ENCODE measurements at regions not wholly inside any gene's neighbourhood (a gene's known extent, or its start where the extent isn't known, plus 50 kb on each side); places are given as distances from the start of the nearest gene placed in this dataset.
"Not testable (repeated sequence)": the region's sequence is repeated elsewhere in the genome, so short reads cannot be mapped to it uniquely, and the experiment has no call there.

DNA sequence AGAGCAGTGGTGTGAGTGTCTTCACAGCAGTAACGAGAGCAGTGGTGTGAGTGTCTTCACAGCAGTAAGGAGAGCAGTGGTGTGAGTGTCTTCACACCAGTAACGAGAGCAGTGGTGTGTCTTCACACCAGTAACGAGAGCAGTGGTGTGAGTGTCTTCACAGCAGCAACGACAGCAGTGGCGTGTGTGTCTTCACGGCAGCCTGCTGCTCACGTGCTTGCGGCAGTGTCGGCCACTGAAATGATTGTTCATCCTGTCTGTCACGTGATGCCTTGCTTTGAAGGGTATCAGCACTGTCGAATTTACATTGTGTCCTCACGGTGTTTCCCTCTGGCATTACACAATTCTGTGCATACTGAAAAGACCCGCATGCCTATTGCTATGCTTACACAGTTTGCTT lies 541.4 kb upstream of the SALL3 start:
- not testable (repeated sequence) for DNase-seq (ENCODE audit: low read depth)

DNA sequence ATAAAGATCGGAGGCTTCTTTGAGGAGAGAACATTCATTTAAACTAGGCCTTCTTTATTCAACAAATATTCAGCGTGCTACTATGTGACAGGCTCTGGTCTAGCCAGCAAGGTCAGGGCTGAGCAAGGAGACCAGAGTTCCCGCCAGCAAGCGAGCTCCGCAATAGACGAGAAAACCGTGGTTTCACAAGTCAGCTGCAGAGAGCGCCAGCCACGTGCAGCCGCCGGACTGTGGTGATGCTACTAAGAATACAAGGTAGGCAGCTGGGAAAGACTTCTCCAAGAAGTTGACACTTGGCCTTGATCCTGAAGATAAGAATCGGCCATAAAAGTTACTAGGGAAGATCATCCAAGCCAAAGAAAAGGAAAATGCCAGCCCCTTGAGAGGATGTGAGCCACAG lies 533.7 kb upstream of the SALL3 start:
- DNase-seq (ENCODE audit: low read depth), result no peak

DNA sequence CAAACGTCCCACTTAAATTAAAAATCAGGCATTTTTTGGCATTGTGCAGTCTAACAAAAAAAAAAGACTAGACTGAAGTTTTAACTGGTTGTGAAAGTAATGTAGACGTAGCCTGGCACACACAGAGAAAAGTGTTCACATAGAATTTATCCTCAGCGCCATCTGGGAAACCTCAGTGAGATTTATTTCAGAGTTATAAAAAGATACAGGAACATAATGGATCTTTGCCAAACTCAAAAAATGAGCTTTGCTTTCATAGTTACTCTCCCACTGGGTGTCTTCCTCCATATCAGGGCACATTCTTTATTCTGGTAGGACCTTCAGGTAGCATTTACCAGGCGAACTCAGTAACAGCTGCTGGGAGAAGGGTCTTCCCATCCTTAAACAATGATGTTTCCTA lies 532.4 kb upstream of the SALL3 start:
- DNase-seq (ENCODE audit: low read depth), result no peak

DNA sequence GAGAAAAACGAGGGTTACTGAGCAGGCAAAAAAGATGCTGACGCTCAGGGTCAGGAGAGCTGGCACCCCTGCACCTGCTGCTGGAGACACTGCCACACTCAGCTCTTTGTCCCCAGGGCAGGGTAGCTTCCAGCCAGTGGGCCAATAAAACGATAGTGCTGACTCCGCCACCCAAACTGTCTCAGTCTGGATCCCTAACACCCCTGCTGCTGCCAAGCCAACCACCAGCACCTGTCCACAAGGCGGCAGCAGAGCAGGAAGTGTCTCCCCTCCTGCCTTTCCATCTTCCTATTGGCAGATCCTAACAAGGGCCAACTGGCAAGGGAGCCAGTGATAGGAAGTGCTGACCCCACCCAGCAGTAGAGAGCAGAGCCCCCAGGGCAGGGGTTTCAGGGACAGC lies 531.5 kb upstream of the SALL3 start:
- DNase-seq (ENCODE audit: low read depth), result no peak

DNA sequence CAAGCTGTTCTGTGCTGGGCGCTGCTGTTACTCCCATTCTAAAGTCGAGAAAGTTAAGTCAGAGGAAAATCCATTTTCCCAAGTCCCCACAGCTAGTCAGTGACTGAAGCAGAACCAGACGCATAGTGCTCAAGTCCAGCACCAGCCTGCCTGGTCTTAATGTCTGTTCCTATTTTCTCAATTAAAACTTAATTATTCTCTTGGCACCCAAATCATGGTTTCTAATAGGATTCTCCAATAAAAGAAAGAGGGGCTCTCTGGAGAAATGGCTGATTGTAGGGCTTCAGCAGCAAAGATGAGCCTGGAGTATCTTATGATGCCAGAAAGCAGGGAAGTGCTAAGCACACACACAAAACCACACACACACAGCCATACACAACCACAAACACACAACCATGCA lies 531.0 kb upstream of the SALL3 start:
- no peak for DNase-seq (ENCODE audit: low read depth)

DNA sequence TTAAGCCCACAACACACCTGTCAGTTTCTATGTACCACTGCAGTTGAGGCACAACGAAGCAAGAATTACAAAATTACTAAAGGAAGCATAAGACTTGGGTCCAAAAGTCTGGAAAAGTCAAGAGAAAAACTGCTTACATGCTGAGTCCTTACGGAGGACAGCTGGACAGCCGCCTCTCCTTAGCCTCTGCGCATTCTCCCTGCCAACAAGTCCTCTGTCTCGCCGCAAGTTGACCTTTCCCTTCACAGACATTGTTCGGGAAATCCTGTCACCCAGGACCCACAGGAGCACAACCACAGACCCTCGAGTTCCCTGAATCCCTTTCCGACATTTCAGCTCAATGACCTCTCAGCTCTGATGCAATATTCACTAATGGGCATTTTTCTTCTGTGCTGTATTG lies 525.4 kb upstream of the SALL3 start:
- no peak for DNase-seq (ENCODE audit: low read depth)

DNA sequence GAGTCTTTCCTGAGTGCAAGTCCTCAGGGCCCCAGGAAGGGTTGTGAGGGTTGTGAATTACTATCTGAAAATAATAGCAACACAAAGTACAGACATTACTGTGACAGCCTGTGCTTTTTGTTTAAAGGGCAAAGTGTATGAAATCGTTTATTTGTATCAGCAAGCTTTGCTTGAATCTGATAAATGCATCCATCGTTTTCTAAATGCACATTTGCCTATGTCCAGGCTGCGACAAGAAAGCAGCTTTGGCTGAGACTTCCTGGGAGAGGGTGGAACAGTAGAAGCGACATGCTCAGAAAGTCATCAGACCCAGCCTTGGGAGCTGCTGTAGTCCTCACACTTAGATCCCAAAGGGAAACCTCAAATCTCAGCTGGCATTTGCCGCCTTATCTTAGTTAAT lies 524.2 kb upstream of the SALL3 start:
- no peak for DNase-seq (ENCODE audit: low read depth)

DNA sequence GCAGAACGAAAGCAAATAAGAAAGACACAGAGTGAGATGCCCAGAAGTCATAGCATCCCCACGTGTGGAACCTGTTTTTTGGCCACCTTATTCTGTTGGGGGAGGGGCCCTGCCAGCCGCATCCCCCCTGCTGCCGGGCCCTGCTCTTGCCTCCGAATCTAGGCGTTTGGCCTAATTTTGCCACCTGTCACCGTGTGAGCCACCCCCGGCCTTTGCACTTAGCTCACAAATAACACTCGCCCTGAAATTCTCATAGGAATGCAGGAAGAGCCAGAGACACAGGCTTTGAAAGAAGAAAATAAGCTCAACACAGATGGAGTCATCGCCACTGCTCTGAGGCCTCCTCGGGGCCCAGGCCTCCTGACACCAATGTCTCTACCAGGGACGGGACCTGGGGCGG lies 522.6 kb upstream of the SALL3 start:
- no peak for DNase-seq (ENCODE audit: low read depth)

DNA sequence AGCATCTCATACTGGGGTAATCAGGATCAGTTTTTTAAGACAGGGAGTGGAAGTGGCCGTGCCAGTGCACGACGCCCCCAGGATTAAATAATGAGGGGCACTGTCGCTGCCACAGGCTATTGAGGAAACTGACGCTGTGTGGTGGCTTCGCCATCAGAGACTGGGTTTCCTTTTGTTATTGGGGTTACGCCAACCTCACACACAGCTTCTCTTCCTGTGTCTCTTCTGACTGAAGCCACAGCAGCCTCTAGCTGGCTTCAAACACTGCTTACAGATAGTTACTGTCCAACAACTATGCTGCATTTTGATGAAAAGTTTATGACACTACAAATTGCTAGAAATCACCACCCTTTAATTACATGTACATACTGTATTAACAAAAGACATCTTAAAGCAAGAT lies 521.9 kb upstream of the SALL3 start:
- DNase-seq (ENCODE audit: low read depth), result no peak

DNA sequence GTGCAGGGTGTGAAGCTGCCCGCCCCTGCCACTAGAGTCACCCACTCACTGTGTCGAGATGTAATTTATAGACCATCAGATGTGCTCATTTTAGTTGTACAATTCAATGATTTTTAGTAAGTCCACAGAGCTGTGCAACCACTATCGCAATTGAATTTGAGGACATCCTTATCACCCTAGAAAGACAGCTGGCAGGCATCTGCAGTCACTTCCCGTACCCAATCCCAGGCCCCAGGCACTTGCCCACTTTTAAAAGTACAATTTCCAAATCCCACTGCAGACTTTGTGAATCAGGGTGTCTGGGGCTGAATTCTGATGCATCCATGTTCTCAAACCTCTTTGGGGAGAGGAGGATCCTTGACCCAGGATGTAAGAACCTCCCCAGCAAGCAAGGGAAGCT lies 521.3 kb upstream of the SALL3 start:
- DNase-seq (ENCODE audit: low read depth), result no peak

DNA sequence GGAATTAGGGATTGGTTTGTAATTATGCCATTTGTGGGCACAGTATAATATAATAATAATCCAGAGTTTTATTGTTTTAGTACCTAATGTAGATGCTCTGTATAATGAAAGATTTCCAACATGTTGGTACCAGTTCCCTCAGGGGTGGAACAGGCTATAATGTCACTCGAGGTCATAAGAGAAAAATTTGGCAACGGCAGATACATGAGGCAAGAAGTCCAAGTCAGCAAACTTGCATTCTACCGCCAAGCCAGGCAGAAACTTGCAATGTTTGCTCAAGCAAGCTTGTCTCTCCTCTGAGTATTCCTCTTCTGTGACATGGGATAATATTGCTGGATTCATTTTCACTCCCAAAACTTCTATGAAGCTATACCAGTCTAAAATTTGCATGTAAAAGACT lies 520.0 kb upstream of the SALL3 start:
- DNase-seq (ENCODE audit: low read depth), result no peak

DNA sequence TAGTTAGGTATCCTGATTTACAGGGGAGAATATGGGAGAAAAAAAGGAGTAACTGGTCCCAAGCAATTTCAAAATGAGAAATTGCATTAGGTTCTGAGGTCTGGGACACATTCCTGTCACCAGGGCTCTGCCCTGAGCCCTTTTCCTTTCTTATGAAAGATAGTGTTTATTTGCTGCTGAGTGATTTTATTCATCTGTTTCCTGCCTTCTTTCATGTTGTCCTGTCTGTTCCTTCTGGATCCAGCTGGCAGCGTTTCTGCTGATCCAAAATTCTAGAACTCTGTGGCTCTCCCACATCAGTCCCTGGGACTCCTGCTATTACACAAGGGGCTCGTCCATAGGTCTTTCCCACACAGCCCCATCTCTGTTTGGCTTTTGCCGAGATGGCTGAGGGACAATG lies 519.1 kb upstream of the SALL3 start:
- DNase-seq (ENCODE audit: low read depth), result no peak

DNA sequence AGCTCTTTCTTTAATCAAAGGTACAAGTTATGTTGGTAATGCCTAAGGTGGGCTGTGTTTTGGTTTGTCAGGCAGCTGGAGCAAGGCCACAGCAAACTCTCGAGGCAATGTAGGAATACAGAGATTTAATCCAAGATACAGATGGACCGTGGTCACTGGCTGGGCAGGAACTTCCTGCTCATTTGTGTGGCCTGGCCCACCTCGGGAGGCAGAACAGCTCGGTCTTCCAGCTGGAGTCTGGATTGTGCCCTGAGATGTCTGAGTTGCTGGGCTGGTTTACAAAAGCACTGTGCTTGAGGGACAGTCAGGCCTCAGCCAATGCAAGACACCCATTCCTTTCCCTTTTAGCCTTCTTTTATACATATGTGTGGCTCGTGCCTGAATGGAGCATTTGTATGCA lies 506.1 kb upstream of the SALL3 start:
- DNase-seq (ENCODE audit: low read depth), result no peak

DNA sequence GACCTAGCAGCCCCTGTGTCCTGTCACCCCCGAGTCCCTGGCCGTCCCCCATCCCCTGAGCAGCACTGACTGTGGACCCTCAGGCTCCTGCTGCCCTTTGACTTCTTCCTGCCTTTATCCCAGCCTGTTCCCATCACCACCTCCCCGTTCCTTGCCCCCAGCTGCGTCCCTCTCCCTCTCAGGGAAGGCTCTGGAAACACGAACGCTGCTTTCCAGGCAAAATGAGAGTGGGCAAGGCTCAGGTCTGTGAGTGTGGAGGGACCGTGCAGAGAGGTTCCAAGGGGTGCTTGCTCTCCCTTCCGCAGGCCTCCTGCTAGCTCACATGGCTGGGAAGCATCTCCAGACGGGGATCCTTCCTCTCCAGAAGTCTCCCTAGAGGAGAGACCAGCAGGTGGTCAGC lies 501.8 kb upstream of the SALL3 start:
- DNase-seq (ENCODE audit: low read depth), result no peak

DNA sequence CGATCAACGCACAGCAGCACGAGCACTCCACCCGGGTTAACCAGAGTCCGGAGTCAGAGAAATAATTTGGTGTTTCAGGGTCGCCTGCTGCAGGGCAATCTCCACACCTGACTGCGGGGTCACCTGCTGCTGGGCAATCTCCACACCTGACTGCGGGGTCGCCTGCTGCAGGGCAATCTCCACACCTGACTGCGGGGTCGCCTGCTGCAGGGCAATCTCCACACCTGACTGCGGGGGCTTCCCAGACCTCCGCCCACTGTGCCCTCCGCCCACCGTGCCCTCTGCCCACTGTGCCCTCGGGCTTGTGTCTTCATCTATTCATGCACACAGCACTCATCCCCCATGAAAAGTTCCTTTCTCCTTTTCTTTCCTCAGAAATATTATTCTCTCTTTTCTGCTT lies 500.2 kb upstream of the SALL3 start:
- no peak for DNase-seq (ENCODE audit: low read depth)

DNA sequence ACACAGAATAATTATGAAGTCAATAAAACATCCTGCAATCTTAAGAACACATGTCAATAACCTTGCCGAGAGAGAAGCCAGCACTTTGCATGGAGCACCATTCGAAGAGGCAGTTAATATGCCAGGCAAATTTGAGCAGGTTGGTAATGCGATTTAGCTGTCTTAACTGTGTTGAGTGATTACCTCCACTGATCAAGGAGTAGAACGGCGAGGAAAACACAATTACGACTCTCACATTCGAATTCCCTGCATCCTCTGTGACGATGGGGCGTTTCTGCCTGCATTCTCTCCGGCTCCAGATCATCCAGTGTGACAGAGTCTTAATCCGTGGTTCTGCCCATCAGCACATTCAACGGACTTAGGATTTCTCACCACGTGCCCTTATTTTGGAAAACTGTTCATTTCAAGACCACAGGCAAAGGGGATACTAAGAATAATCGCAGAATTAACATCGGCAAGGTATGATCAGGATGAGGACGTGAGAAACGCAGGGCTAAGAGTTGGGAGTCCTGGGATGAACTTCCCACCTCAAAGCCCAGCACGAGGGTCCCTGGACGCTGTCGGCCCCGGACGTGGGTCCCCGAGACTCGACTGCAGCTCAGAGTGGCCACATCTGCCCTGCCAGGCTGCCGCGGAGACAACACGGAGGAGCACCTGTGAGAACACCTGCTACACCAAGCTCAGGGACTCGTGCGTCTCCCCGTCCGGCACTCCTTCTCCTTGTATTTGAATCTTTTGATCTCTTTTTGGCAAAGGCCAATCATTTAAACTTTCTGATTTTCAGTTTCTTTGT lies 499.2 kb upstream of the SALL3 start:
- DNase-seq (ENCODE audit: low read depth), result no peak

DNA sequence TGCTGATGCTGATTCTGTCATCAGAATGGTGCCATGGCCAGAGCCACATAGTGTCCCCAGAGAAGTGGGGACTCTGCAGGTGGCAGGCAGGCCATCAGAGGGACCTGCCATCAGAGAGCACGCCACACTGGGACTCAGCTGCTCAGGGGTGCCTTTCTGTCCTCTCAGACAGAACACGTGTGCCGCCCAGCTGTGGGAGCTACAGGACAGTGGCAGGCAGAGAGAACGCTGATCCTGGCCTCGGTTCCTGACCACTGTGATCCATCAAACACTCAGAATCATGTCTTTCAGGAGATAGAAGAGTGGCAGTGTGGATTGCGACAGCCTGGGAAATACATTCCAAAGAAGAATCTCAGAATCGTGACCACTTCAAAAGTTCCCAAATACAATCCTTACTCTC lies 497.2 kb upstream of the SALL3 start:
- no peak for DNase-seq (ENCODE audit: low read depth)

DNA sequence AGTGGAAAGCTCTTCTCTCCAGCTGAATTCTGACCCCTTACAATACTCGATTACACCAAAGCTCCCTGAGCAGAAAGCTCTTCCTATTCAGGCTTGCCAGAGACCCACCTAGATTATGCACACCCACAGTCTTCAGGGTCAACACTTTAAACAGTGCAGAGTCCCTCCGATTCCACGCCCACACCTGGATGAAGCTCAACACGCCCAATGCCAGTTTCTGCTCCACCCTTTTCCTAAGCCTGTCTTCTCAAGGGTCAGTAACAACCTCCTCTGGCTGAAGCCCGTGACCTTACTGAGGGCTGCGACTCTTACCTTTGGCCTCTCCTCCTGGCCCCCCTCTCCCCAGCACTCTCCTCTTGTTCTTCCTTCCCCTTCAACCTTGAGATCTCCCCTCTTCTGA lies 492.0 kb upstream of the SALL3 start:
- no peak for DNase-seq (ENCODE audit: low read depth)

DNA sequence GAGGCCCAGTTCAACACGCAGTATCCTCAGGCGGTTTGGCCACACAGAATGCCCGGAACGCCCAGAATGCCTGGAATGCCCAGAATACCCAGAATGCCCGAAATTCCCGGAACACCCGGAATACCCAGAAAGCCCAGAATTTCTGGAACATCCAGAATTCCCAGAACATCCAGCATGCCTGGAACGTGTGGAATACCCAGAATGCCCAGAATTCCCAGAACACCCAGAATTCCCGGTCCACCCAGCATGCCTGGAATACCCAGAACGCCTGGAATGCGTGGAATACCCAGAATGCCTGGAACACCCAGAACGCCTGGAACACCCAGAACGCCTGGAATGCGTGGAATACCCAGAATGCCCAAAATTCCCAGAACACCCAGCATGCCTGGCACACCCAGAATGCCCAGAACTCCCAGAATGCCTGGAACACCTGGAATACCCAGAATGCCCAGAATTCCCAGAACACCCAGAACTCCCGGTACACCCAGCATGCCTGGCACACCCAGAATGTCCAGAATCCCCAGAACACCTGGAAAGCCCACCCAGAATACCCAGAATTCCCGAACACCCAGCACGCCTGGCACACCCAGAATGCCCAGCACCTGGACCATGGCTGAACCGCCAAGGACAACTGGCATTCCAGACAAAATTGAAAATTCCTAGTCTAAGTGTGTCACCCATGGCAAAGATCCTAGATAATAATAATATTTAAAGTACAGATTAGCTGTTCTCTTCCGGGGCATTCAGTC lies 487.4 kb upstream of the SALL3 start:
- DNase-seq (ENCODE audit: low read depth), result no peak

DNA sequence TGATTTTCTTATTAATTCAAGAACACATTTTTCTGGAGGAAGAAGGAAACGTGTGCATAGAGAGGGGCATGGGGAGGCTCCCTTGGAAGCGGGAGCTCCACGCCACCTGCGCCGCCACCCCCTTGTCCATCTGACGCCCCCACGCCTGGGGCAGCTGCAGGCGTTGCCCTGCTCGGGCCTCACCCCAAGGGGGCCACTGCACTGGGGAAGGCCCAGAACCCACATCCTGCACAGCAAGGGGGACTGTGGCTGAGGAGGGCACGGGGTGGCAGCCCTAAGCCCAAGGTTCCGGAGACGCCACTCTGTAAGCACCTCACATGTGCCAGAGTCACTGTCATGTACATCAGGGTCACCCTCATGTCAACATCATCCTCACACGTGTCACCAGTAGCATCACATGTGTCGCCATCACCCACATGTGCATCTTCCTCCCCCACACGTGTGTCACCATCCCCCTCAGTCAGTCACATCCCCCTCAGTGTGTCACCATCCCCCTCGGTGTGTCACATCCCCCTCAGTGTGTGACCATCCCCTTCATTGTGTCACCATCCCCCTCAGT lies 486.7 kb upstream of the SALL3 start:
- no peak for DNase-seq (ENCODE audit: low read depth)

DNA sequence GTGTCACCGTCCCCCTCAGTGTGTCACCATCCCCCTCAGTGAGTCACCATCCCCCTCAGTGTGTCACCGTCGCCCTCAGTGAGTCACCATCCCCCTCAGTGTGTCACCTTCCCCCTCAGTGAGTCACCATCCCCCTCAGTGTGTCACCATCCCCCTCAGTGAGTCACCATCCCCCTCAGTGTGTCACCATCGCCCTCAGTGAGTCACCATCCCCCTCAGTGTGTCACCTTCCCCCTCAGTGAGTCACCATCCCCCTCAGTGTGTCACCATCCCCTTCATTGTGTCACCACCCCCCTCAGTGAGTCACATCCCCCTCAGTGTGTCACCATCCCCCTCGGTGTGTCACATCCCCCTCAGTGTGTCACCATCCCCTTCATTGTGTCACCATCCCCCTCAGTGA lies 486.1 kb upstream of the SALL3 start:
- DNase-seq (ENCODE audit: low read depth), result not testable (repeated sequence)

DNA sequence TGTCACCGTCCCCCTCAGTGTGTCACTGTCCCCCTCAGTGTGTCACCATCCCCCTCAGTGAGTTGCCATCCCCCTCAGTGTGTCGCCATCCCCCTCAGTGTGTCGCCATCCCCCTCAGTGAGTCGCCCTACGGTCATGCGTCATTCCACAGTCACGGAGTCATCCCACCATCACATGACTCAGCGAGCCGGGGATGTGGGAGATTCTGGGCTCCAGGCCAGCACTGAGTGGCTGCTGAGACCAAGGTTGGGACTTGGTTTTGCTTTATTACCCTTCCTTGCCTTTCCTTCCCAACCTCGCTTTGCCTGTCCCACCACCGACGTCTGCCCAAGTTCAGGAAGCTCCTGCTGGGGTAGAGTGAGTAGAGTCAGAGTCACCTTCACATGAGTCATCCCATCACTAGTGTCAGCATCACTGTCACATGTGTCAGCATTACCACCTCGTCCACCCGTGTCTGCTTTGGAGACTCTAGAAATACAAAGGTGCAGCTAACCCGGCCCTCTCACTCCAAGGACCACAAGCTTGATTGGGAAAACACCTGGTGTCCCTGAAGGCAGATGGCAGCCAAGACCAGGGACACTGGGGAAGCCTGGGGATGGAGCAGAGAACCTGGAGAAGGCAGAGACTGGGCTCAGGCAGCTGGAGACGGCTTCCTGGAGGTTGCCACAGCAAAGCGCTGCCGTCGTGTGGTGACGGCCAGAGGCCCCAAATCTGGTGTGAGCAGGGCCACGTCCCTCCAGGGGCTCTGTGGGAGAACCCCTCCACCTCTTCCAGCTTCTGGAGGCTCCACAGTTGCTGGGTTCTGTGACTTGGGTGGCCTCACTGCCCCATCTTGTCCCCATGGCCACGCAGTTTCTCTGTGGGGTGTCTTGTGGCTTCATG lies 485.2 kb upstream of the SALL3 start:
- DNase-seq (ENCODE audit: low read depth), result no peak

Measured in forelimb muscle (tissue), 1 donor.